MM.1S (cell line): ENCODE measurements at regions not wholly inside any gene's neighbourhood (a gene's known extent, or its start where the extent isn't known, plus 50 kb on each side); places are given as distances from the start of the nearest gene placed in this dataset.

Experiments used
- DNase-seq: peaks from one replicate; pipeline ENCODE4 v3.0.0-alpha.2; 2015
- H2AFZ ChIP-seq: fragments of 300-600 bp; sonication (generic); 2 replicates; pipeline ENCODE4 v1.6.0; 2016; ENCODE audit warnings: antibody characterized with exemption, low read length
- H3F3A ChIP-seq: fragments of 300-600 bp; sonication (generic); 2 replicates; pipeline ENCODE4 v1.6.1; 2016; ENCODE audit warnings: mild to moderate bottlenecking, antibody characterized with exemption, low read length, moderate library complexity, mixed read lengths; ENCODE audit not compliant: insufficient read depth
- H3K27ac ChIP-seq: fragments of 300-600 bp; sonication (generic); 2 replicates; pipeline ENCODE4 v1.5.1; 2016; ENCODE audit warnings: mild to moderate bottlenecking, low read length
- H3K27me3 ChIP-seq: fragments of 300-600 bp; sonication (generic); replicated peaks from 2 replicates; pipeline ENCODE4 v1.6.0; 2016; ENCODE audit warnings: low read length; ENCODE audit not compliant: insufficient read depth
- H3K36me3 ChIP-seq: fragments of 300-600 bp; sonication (generic); replicated peaks from 2 replicates; pipeline ENCODE4 v1.6.1; 2016; ENCODE audit warnings: mild to moderate bottlenecking, low read length, mixed read lengths; ENCODE audit not compliant: insufficient read depth
- H3K4me1 ChIP-seq: fragments of 300-600 bp; sonication (generic); 2 replicates; pipeline ENCODE4 v1.6.1; 2016; ENCODE audit warnings: low read length, mixed read lengths
- H3K4me2 ChIP-seq: fragments of 300-600 bp; sonication (generic); 2 replicates; pipeline ENCODE4 v1.6.0; 2016; ENCODE audit warnings: low read depth, low read length
- H3K4me3 ChIP-seq: fragments of 300-600 bp; sonication (generic); 2 replicates; pipeline ENCODE4 v1.5.1; 2016; ENCODE audit warnings: low read length, mixed read lengths
- H3K79me2 ChIP-seq: fragments of 300-600 bp; sonication (generic); 2 replicates; pipeline ENCODE4 v1.6.1; 2016; ENCODE audit warnings: mixed run types, low read length, mixed read lengths
- H3K9ac ChIP-seq: fragments of 300-600 bp; sonication (generic); 2 replicates; pipeline ENCODE4 v1.6.1; 2016; ENCODE audit warnings: low read length, mixed read lengths
- H3K9me2 ChIP-seq: fragments of 300-600 bp; sonication (generic); replicated peaks from 2 replicates; pipeline ENCODE4 v1.6.1; 2016; ENCODE audit warnings: mild to moderate bottlenecking, low read length, mixed read lengths; ENCODE audit not compliant: insufficient read depth
- H3K9me3 ChIP-seq: fragments of 300-600 bp; sonication (generic); replicated peaks from 2 replicates; pipeline ENCODE4 v1.6.1; 2016; ENCODE audit warnings: mild to moderate bottlenecking, low read length, mixed read lengths; ENCODE audit not compliant: insufficient read depth
- H4K20me1 ChIP-seq: fragments of 300-600 bp; sonication (generic); 2 replicates; pipeline ENCODE4 v1.6.1; 2016; ENCODE audit warnings: mild to moderate bottlenecking, low read length, moderate library complexity, mixed read lengths; ENCODE audit not compliant: insufficient read depth
- EZH2 ChIP-seq: fragments of 300-600 bp; sonication (generic); optimal IDR thresholded peaks from 2 replicates; pipeline ENCODE3; 2017; ENCODE audit warnings: low read depth, mild to moderate bottlenecking, antibody characterized with exemption, low read length, mixed read lengths
- EZH2phosphoT487 ChIP-seq: fragments of 300-600 bp; sonication (generic); IDR thresholded peaks from 2 replicates; pipeline ENCODE4 v1.6.1; 2018; ENCODE audit warnings: antibody characterized with exemption, low read length
- TF ChIP-seq, protein P1 (sequence below): fragments of 300-600 bp; sonication (generic); IDR thresholded peaks from 2 replicates; pipeline ENCODE4 v1.5.1; 2016; ENCODE audit warnings: antibody characterized with exemption, low read length, mixed read lengths

DNA sequence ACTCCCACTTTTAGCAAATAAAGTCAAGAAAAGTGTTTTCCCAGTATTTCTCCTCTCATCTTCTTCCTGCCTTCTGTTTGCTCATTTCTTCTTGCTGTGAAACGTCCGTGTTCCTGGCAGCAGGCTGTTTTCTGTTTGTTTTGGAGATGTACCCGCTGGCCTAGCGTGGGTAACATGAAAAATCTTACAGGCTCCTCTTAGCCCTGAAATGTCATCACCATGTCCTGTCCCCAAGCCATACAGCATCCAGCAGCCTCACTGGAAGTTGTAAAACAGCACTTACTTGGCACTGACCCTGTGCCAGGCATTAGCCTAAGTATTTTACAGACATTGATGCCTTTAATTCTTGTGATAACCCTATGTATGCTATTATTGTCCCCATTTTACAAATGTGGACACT lies 371.1 kb downstream of the FOXA2 start:
- Histone ChIP-seq H3K79me2 (no peaks in the 10 kb centered on the region), H3K27ac (no peak overlapping the region), H4K20me1 (no peaks in the 10 kb centered on the region), H3K4me1 (no peaks in the 10 kb centered on the region), H3K36me3 (no peaks in the 10 kb centered on the region), H3K9me2 (no peaks in the 10 kb centered on the region), H3K4me2 (no peak overlapping the region), H3K4me3 (no peak overlapping the region), H2AFZ (no peak overlapping the region), H3F3A (no peaks in the 10 kb centered on the region), H3K9me3 (no peaks in the 10 kb centered on the region), H3K9ac (no peak overlapping the region), H3K27me3 (no peaks in the 10 kb centered on the region)
- TF ChIP-seq EZH2: no peak
- TF ChIP-seq, protein P1, sequence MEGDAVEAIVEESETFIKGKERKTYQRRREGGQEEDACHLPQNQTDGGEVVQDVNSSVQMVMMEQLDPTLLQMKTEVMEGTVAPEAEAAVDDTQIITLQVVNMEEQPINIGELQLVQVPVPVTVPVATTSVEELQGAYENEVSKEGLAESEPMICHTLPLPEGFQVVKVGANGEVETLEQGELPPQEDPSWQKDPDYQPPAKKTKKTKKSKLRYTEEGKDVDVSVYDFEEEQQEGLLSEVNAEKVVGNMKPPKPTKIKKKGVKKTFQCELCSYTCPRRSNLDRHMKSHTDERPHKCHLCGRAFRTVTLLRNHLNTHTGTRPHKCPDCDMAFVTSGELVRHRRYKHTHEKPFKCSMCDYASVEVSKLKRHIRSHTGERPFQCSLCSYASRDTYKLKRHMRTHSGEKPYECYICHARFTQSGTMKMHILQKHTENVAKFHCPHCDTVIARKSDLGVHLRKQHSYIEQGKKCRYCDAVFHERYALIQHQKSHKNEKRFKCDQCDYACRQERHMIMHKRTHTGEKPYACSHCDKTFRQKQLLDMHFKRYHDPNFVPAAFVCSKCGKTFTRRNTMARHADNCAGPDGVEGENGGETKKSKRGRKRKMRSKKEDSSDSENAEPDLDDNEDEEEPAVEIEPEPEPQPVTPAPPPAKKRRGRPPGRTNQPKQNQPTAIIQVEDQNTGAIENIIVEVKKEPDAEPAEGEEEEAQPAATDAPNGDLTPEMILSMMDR: no peak
- TF ChIP-seq EZH2phosphoT487: no peak
- no peak for DNase-seq

DNA sequence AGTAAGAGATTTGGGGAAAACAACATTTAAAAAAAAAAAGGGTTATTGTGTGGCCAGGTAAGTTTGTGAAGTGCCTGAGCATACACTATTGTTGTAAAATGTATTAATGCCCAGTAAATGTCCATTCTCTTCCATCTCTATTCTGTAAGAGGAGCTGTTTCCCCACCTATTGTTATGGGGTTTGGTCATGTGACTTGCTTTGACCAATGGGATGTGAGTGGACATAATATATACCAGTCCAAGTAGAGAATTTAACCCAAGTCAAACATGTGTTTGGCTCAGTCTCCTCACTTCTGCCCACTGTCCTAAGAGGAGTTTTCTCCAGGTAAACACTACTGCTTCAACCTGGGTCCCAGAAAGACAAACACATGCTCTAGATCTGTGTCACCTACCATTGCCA lies 377.1 kb downstream of the FOXA2 start:
- no peaks in the 10 kb centered on the region for H4K20me1 ChIP-seq
- TF ChIP-seq EZH2 (no peak), EZH2phosphoT487 (no peak)
- TF ChIP-seq, protein P1: no peak
- no peaks in the 10 kb centered on the region for H3K9me2 ChIP-seq
- H3K9ac ChIP-seq: no peak overlapping the region
- no peak overlapping the region for H2AFZ ChIP-seq
- no peak for DNase-seq
- no peak overlapping the region for H3K4me2 ChIP-seq
- no peaks in the 10 kb centered on the region for H3F3A ChIP-seq
- no peaks in the 10 kb centered on the region for H3K79me2 ChIP-seq
- H3K9me3 ChIP-seq: no peaks in the 10 kb centered on the region
- no peak overlapping the region for H3K27ac ChIP-seq
- no peaks in the 10 kb centered on the region for H3K36me3 ChIP-seq
- H3K4me1 ChIP-seq: no peaks in the 10 kb centered on the region
- no peaks in the 10 kb centered on the region for H3K27me3 ChIP-seq
- H3K4me3 ChIP-seq: no peak overlapping the region

DNA sequence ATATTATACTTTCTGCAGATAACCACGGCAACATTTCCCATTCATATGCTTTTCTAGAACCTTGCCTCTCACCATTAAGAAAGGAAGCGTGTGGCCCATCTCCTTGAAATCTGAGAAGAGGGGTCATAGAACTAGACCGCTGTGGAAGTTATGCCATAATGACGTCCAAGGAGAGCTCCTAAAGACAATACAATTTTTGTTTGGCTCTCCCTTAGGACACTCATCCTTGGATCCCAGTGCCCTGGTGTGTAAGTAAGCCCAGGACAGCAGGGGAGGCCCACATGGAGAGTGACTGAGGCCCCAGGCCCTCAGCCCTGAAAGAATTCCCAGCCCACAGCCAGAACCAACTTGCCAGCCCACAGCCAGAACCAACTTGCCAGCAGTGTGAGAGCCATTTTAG lies 379.6 kb downstream of the FOXA2 start:
- Histone ChIP-seq H3K9ac (no peak overlapping the region), H3K4me1 (no peaks in the 10 kb centered on the region), H2AFZ (no peak overlapping the region), H3K36me3 (no peaks in the 10 kb centered on the region), H3K4me3 (no peak overlapping the region), H3K9me3 (no peaks in the 10 kb centered on the region), H3F3A (no peaks in the 10 kb centered on the region), H3K9me2 (no peaks in the 10 kb centered on the region), H3K27ac (no peak overlapping the region), H3K79me2 (no peaks in the 10 kb centered on the region), H3K27me3 (no peaks in the 10 kb centered on the region), H3K4me2 (no peak overlapping the region), H4K20me1 (no peaks in the 10 kb centered on the region)
- no peak for DNase-seq
- TF ChIP-seq, protein P1: no peak
- TF ChIP-seq EZH2 (no peak), EZH2phosphoT487 (no peak)

DNA sequence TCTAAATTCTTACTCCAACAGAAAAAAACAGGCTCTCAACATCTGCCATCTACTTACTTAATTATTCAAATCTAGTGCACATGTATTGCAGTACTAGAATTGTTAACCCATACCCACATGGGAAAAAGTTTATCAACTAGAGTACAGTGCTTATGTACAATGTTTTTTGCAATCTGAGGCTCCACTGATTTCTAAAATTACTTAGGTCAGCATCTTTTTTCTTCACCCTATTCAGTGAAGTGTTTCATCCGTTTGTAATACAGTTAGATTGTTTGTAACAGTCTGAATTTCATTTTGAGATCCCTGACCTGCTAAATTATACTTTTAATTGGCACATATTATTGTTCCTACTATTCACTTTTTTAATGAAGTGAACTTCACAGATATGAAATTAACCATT lies 402.2 kb downstream of the FOXA2 start:
- no peaks in the 10 kb centered on the region for H3K9me2 ChIP-seq
- no peaks in the 10 kb centered on the region for H3K9me3 ChIP-seq
- H3K27me3 ChIP-seq: no peaks in the 10 kb centered on the region
- H4K20me1 ChIP-seq: no peaks in the 10 kb centered on the region
- no peak for TF ChIP-seq EZH2
- TF ChIP-seq, protein P1: no peak
- TF ChIP-seq EZH2phosphoT487: no peak
- no peaks in the 10 kb centered on the region for H3F3A ChIP-seq
- no peak overlapping the region for H3K9ac ChIP-seq
- no peak overlapping the region for H3K4me3 ChIP-seq
- no peaks in the 10 kb centered on the region for H3K4me1 ChIP-seq
- no peak for DNase-seq
- H3K79me2 ChIP-seq: no peaks in the 10 kb centered on the region
- no peak overlapping the region for H2AFZ ChIP-seq
- no peak overlapping the region for H3K27ac ChIP-seq
- no peak overlapping the region for H3K4me2 ChIP-seq
- H3K36me3 ChIP-seq: no peaks in the 10 kb centered on the region
